ENCODE measurements at regions not wholly inside any gene's neighbourhood (a gene's known extent, or its start where the extent isn't known, plus 50 kb on each side); places are given as distances from the start of the nearest gene placed in this dataset.

GRCh38 chr17:77685881-77686486, 272.5 kb upstream of the TNRC6C start:
- H3K27me3 ChIP-seq, result peaks cover 0 to 26% (median 0%) of the 10 kb centered on the region in 3 donors
- H3K36me3 ChIP-seq, result no peaks in the 10 kb centered on the region
- H3K9me3 ChIP-seq, result no peaks in the 10 kb centered on the region
- TF ChIP-seq EP300 (IDR thresholded peaks at IDR 0.05), result no peak
- no peak for TF ChIP-seq POLR2AphosphoS5 (IDR thresholded peaks at IDR 0.05)
- TF ChIP-seq CTCF (IDR thresholded peaks at IDR 0.05), result no peak
- no peak for TF ChIP-seq POLR2A (IDR thresholded peaks at IDR 0.05)
- H3K27ac ChIP-seq, result no peak overlapping the region
- intact Hi-C loops (cut with DNase I; ENCODE audit: low total_unique reads), result no loop called here
- H3K4me1 ChIP-seq, result peaks cover 0 to 23% (median 8%) of the 10 kb centered on the region in 4 donors
- DNase-seq, result no peak
- H3K4me3 ChIP-seq, result no peak overlapping the region
- 85 to 99% (median 91%) methylated on average over 3 of the region's 3 CpGs for WGBS, 5 donors

GRCh38 chr17:77686903-77687302, 271.6 kb upstream of the TNRC6C start:
- H3K36me3 ChIP-seq, result no peaks in the 10 kb centered on the region
- DNase-seq, result no peak
- H3K27me3 ChIP-seq, result peaks cover 0 to 33% (median 0%) of the 10 kb centered on the region in 3 donors
- TF ChIP-seq CTCF (IDR thresholded peaks at IDR 0.05), result no peak
- TF ChIP-seq POLR2AphosphoS5 (IDR thresholded peaks at IDR 0.05), result no peak
- no peak for TF ChIP-seq POLR2A (IDR thresholded peaks at IDR 0.05)
- TF ChIP-seq EP300 (IDR thresholded peaks at IDR 0.05), result no peak
- peaks cover 0 to 18% (median 8%) of the 10 kb centered on the region in 4 donors for H3K4me1 ChIP-seq
- H3K4me3 ChIP-seq, result no peak overlapping the region
- no peak overlapping the region for H3K27ac ChIP-seq
- intact Hi-C loops (cut with DNase I; ENCODE audit: low total_unique reads), result no loop called here
- no peaks in the 10 kb centered on the region for H3K9me3 ChIP-seq
- 79 to 94% (median 89%) methylated on average over 8 of the region's 8 CpGs for whole genome bisulfite sequencing, 5 donors

GRCh38 chr17:77687417-77687816, 271.1 kb upstream of the TNRC6C start:
- peaks cover 0 to 33% (median 0%) of the 10 kb centered on the region in 3 donors for H3K27me3 ChIP-seq
- peaks cover 0 to 13% (median 5%) of the 10 kb centered on the region in 4 donors for H3K4me1 ChIP-seq
- TF ChIP-seq POLR2A (IDR thresholded peaks at IDR 0.05) (no peak), CTCF (IDR thresholded peaks at IDR 0.05) (no peak), EP300 (IDR thresholded peaks at IDR 0.05) (no peak), POLR2AphosphoS5 (IDR thresholded peaks at IDR 0.05) (no peak)
- intact Hi-C loops (cut with DNase I; ENCODE audit: low total_unique reads), result no loop called here
- H3K27ac ChIP-seq, result no peak overlapping the region
- WGBS, 5 donors, result 80 to 87% (median 86%) methylated on average over 6 of the region's 6 CpGs
- no peaks in the 10 kb centered on the region for H3K36me3 ChIP-seq
- H3K4me3 ChIP-seq, result no peak overlapping the region
- no peak for DNase-seq
- no peaks in the 10 kb centered on the region for H3K9me3 ChIP-seq

GRCh38 chr17:77687921-77688320, 270.6 kb upstream of the TNRC6C start:
- intact Hi-C loops (cut with DNase I; ENCODE audit: low total_unique reads), result no loop called here
- no peaks in the 10 kb centered on the region for H3K9me3 ChIP-seq
- peaks cover 0 to 13% (median 5%) of the 10 kb centered on the region in 4 donors for H3K4me1 ChIP-seq
- WGBS, 5 donors, result 91 to 98% (median 93%) methylated on average over 16 of the region's 16 CpGs
- peaks cover 0 to 33% (median 0%) of the 10 kb centered on the region in 3 donors for H3K27me3 ChIP-seq
- H3K27ac ChIP-seq, result no peak overlapping the region
- no peak for DNase-seq
- H3K36me3 ChIP-seq, result no peaks in the 10 kb centered on the region
- TF ChIP-seq POLR2A (IDR thresholded peaks at IDR 0.05), result no peak
- no peak for TF ChIP-seq CTCF (IDR thresholded peaks at IDR 0.05)
- TF ChIP-seq POLR2AphosphoS5 (IDR thresholded peaks at IDR 0.05), result no peak
- no peak for TF ChIP-seq EP300 (IDR thresholded peaks at IDR 0.05)
- H3K4me3 ChIP-seq, result no peak overlapping the region

Measured in stomach (tissue), 8 donors.